ENCODE measurements at regions not wholly inside any gene's neighbourhood (a gene's known extent, or its start where the extent isn't known, plus 50 kb on each side); places are given as distances from the start of the nearest gene placed in this dataset.

DNA sequence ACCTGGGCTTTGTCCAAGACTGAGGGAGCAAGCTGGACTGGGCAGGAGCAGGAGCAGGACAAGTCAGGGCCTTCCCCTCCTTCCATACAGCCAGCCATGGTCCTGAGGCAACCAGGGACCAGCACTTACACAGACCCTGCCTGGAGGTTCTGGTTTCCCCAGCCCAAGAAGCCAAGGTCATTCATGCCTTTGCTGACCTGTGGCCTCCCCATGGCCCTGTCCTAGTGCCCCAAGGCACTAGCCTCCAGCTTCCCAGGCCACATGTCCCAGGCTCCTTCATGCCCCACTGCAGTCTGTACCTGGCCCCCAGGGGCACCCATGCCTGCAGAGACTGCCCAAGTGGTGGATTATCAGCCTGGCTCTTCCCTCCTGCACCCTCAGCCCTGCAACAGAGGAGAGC lies 243.9 kb downstream of the TOMM20 start:
- DNase-seq (ENCODE audit: low read depth in 2 of 2): no peak

DNA sequence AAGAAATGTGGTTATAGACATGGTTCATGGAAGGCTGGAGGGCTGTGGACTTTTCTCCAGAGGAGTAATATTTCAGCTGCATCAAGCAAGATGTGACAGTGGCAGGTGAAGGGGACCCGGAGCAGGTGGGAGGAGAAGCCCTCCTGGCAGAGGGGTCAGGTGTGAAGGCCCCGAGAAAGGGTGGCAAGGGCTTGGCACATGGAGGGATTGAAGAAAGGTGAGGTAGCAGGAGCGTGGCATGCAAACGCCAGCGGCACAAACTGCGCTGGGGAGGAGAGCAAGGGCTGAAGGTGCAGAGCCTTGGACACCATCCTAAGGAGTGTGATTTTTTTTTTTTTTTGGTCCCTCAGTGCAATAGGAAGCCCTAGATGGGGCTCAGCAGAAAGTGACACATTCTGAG lies 244.6 kb downstream of the TOMM20 start:
- DNase-seq (ENCODE audit: low read depth in 2 of 2): no peak

DNA sequence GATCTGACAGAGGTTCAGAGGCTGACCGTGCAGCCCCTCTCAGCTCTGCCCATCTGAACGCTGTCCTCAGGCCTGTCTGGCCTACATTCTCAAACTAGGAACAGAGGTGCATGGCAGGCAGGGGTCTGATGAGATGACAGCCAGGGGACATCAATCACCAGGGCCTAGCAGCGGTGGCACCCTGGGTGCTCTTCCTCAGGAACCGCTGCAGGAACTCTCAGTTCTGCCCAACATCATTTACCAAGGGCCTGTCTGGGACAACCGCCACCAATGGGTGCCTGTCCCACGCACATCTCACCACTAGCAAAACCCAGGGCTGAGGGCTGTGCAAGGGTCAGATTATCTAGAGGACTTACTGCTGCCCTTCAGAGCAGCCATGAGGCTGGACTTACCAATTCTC lies 245.7 kb downstream of the TOMM20 start:
- no peak for DNase-seq (ENCODE audit: low read depth in 2 of 2)

GRCh38 chr1:234881893-234882771 lies 246.5 kb downstream of the TOMM20 start:
- DNase-seq (ENCODE audit: low read depth in 2 of 2): peak in 1 of 2 donors; percentile 54

DNA sequence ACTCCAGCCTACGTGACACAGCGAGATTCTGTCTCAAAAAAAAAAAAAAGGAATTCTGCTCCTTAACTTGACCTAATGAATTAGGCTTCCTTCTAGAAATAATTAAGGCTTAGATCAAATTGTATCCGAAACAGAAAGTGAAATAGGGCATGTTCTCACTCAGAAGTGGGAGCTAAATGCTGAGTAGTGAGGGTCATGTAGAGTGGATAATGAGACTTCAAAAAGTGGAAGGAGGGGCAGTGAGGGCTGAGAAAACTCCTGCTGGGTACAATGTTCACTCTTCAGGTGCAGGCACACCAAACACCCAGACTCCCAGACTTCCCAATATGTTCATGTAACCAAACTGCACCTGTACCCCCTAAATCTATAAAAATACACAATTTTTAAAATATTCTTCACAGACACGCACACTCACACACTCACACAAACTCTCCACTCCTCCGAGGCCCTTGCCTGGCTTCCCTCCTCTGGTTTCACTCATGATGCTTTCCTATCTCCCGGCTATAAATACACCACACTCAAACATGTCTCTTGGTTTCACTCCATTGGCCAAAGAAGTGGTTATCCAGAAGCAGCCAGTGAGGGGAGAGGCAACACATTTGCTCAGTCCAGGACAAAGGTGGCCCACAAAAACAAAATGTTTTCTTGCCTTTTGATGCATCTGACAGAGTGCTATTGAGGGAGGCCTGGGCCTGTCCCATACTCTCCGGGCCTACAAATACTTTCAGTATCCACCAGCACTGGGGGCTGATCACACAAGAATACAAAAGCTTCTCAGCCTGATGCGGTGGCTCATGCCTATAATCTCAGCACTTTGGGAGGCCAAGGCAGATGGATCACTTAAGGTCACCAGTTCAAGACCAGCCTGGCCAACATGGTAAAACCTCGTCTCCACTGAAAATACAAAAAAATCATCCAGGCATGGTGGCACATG lies 249.2 kb downstream of the TOMM20 start:
- DNase-seq (ENCODE audit: low read depth in 2 of 2): no peak

- DNase-seq (ENCODE audit: low read depth in 2 of 2): no peak
These were observed 250.3 kb downstream of the TOMM20 start for GRCh38 chr1:234878288-234878687.

DNA sequence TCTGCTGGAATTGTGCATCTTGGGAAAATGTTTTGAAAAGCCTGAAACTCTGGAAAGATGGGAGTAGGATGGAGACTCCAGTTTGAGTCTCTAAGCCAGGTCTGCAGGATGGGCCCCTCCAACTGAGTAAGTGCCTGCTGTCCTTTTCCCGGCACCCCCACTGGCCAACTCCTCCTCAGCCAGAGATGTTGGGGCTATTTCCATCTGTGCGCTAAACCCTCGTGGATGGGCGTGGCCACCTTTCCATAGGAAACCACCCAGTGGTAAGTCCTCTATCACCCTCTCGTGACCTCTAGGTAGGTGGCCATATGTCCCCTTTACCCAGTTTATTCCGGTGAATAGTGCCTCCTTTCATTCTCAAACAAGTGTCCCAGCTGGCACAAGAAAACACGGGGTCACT lies 250.9 kb downstream of the TOMM20 start:
- no peak for DNase-seq (ENCODE audit: low read depth in 2 of 2)

GRCh38 chr1:234875953-234876855 lies 252.4 kb downstream of the TOMM20 start:
- DNase-seq (ENCODE audit: low read depth in 2 of 2): peak; percentile 20 to 47

GRCh38 chr1:234875328-234875952 lies 253.2 kb downstream of the TOMM20 start:
- DNase-seq (ENCODE audit: low read depth in 2 of 2): no peak

DNA sequence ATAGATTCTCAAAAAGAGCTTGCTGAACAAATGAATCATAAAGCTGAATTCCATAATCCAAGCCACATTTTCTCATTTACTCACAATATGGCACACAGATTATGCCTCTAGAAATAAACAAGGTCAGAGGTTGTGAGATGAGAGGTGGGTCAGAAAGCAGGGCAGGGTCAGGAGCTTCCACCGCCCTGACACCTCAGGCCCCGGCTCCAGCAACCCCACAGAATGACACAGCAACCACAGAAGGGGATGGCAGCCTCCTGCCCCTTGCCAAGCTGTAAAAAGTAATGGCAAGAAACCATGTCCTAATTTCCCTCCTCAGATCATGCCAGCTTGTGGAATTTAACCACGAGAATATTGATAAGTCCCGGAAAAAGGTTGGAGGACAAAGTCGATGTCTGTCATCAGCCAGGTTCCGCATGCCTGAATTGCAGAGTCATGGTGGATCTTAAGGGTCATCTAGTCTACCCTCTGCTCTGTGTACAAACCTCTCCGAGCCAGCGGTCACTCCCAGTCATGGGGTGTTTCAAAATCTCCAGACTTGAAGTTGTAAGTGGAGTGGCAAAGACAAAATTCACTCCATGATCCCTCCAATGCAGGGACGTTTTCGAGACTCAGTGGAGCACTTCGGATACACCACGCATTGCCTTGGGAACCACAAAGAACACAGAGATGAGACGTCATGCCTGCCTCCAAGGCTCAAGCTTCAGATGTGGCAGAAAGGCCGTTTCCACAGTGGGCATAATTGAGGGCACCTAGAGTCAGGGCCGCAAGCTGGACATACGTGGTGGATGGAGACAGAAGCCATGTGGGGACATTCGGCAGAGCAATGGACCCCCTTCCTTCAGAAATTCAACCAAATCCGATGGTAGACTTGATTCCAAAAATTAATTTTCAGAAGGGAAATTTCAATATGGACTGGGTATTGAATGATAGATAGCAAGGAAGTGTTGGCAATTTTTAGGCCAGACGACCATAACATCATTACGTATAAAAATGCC lies 254.0 kb downstream of the TOMM20 start:
- DNase-seq (ENCODE audit: low read depth in 2 of 2): no peak

DNA sequence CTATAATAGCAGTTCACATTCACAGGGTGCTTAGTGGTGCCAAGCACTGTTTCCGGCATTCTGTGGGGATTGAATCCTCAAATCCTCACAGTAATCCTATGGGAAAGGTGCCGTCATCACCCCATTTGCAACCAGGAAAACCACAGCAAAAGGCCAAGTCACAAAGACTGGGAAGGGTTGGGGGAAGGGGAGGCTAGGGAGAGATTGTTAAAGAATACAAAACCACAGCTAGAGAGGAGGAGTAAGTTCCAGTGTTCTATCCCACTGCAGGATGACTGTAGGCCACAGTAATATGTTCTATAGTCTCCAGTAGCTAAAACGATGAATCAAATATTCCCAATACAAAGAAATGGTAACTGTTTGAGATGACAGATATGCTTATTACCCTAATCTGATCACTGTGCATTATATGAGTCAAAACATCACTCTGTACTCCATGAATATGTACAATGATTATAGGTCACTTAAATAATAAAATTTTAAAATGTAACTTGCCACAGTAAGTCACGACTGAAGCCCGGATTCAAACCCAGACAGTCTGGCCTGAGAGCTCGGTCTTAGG lies 256.8 kb downstream of the TOMM20 start:
- no peak for DNase-seq (ENCODE audit: low read depth in 2 of 2)

DNA sequence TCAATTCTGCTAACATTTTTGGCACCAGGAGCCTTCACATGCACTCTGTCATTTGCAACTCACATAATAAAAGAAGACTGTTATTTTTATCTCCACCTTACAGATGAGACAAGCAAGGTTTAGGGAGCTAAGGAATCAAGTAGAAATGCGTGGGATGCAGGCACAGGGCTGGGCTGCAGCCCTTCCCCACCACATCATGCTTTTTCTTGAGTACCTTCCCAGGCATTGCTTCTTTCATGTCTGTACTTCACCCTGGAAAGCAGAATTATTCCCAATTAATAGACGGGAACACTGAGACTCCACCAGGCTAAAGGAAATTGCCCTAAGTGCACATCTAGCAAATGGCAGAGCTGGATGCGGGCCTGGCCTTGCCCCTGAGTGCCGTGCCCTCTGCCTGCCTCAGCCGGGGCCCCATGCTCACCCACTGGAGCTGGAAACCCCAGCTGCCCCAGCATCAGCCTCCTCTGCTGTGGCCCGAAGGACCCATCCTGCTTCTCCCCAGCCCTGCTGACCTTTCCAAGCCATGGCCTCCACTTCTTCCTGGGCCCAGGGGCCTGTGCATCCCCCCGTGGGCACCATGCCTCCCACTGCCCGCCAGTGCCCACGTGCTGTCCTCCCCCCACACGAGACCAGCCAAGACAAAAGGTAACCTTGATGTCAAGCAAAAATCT lies 257.5 kb downstream of the TOMM20 start:
- no peak for DNase-seq (ENCODE audit: low read depth in 2 of 2)

GRCh38 chr1:234870020-234870981 lies 258.3 kb downstream of the TOMM20 start:
- DNase-seq (ENCODE audit: low read depth in 2 of 2): no peak

GRCh38 chr1:234869182-234870019 lies 259.2 kb downstream of the TOMM20 start:
- DNase-seq (ENCODE audit: low read depth in 2 of 2): no peak

DNA sequence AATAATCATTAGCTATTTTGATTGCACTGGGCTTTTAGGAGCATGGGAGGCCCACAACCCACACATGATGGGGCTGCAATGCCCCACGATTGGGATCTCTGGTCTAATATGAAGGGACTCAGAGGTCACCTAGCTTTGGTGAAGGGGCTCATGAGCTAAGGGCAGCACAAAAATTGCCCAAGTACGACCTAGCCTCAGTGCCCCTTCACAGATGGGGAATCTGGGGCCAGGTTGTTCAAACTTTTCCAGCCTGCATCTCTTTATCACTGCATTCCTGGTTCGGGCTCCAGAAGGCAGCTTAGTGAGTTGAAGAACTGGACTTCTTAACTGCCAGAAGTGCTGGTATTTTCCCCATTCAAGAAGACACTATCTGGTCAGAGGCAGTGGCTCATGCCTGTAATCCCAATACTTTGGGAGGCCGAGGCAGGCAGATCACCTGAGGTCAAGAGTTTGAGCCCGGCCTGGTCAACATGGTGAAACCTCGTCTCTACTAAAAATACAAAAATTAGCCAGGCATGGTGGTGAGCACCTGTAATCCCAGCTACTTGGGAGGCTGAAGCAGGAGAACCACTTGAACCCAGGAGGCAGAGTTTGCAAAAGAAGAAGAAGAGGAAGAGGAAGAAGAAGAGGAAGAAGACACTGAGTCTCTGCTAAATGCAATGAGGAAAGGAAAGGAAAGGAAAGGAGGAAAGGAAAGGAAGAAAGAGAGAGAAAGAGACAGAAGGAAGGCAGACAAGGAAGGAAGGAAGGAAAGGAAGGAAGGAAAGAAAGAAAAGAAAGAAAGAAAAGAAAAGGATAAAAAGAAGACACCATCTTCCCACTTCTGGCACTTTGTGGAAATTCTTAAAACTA lies 258.5 kb upstream of the IRF2BP2 start:
- no peak for DNase-seq (ENCODE audit: low read depth in 2 of 2)
